ENCODE measurements at regions not wholly inside any gene's neighbourhood (a gene's known extent, or its start where the extent isn't known, plus 50 kb on each side); places are given as distances from the start of the nearest gene placed in this dataset.

DNA sequence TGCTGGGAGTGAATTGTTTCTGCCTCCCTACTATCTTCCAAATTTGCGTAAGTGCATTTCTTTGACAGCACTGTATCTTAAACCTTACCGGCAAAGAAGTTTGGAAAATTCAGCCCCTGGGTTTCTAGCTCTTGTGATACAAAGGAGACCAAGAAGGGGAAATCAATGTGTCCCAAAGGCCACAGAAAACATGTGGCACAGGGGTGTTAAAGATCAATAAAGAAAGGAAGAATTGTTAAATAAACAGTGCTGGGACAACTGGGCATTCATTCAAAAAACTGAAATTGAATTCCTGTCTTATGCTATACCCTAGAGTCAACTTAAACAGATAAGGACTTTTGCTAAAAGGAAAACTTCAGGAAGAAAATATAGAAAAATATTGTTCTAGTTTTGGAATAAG, 328.1 kb downstream of the MAN2A1 start:
- TF ChIP-seq, protein P1, sequence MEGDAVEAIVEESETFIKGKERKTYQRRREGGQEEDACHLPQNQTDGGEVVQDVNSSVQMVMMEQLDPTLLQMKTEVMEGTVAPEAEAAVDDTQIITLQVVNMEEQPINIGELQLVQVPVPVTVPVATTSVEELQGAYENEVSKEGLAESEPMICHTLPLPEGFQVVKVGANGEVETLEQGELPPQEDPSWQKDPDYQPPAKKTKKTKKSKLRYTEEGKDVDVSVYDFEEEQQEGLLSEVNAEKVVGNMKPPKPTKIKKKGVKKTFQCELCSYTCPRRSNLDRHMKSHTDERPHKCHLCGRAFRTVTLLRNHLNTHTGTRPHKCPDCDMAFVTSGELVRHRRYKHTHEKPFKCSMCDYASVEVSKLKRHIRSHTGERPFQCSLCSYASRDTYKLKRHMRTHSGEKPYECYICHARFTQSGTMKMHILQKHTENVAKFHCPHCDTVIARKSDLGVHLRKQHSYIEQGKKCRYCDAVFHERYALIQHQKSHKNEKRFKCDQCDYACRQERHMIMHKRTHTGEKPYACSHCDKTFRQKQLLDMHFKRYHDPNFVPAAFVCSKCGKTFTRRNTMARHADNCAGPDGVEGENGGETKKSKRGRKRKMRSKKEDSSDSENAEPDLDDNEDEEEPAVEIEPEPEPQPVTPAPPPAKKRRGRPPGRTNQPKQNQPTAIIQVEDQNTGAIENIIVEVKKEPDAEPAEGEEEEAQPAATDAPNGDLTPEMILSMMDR (IDR thresholded peaks at IDR 0.05): no peak
- no peak for TF ChIP-seq EZH2 (IDR thresholded peaks at IDR 0.05)
- TF ChIP-seq EZH2phosphoT487 (IDR thresholded peaks at IDR 0.05): no peak

Data from neural progenitor cell (in vitro differentiated cells).